C4-2B (cell line): ENCODE measurements at regions not wholly inside any gene's neighbourhood (a gene's known extent, or its start where the extent isn't known, plus 50 kb on each side); places are given as distances from the start of the nearest gene placed in this dataset.

ENCODE experiments used
- CTCF ChIP-seq: fragments of 450-650 bp; conservative IDR thresholded peaks from 2 replicates; pipeline ENCODE4 v1.5.1; 2017; ENCODE audit warnings: mild to moderate bottlenecking
- ZFX ChIP-seq: fragments of 450-650 bp; IDR thresholded peaks from 2 replicates; pipeline ENCODE4 v1.6.1; 2017

GRCh38 chr3:153448151-153448829 lies 286.3 kb downstream of the RAP2B start:
- TF ChIP-seq CTCF: no peak
- no peak for TF ChIP-seq ZFX
